ENCODE measurements at regions not wholly inside any gene's neighbourhood (a gene's known extent, or its start where the extent isn't known, plus 50 kb on each side); places are given as distances from the start of the nearest gene placed in this dataset.

DNA sequence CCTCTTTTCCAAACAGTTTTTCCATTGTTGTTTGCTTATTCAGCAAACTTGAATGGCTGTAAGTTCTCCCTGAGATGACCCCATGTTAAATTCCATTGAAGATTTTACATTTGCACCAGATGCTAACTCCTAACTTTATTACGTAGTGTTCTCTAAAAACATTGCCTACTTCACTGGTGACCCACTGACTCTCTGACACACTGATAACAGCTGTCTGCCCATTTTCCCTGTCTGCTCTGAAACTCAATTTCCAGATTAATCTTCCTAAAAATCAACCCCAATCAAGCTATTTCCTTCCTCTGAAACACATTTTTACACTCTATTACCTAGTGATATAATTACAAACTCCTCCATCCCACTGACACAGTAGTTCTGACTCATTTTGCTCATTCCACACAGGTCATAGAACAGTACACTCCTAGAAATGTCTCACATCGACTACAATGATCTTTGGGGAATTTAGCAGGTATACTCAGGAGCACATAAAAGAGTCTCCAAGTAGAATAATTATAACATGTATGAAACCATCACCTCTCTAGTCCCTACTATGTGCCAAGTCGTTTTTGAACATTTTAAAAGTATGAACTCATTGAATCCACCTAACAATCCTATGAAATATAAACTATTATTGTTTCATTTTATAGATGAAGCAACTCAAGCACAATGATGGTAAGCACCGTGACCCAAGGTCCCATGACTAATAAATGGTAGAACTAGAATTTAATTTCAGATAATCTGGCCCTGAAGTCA, 210.9 kb downstream of the SLIT2 start:
- WGBS (ENCODE audit: extremely low coverage, insufficient read length, low lambda C conversion rate), result no CpG with 5 or more reads among the region's 4 CpGs
- no peak overlapping the region for H3K4me3 Mint-ChIP-seq
- no peak for TF ChIP-seq CTCF (conservative IDR thresholded peaks at IDR 0.05)
- no peak overlapping the region for H3T11ph ChIP-seq (ENCODE audit: low read length)
- H2AK5ac ChIP-seq (ENCODE audit: insufficient read length, low read length), result no peak overlapping the region
- H3K9ac ChIP-seq (ENCODE audit: extremely low read depth, insufficient read length, low read length), result no peak overlapping the region
- no peak for DNase-seq
- no peak overlapping the region for H2BK120ac ChIP-seq (ENCODE audit: low read depth, low read length, poor library complexity, severe bottlenecking)
- H3K14ac ChIP-seq (ENCODE audit: insufficient read depth, low read length), result no peak overlapping the region
- no peaks in the 10 kb centered on the region for H3K4me1 Mint-ChIP-seq
- no peaks in the 10 kb centered on the region for H3K4me1 ChIP-seq (ENCODE audit: insufficient read depth, low read length)
- H3K4me2 ChIP-seq (ENCODE audit: insufficient read depth, insufficient read length, low read length), result no peak overlapping the region
- no peaks in the 10 kb centered on the region for H3K79me1 ChIP-seq (ENCODE audit: insufficient read depth, low read depth, low read length, poor library complexity, severe bottlenecking)
- H3K56ac ChIP-seq (ENCODE audit: insufficient read length, low read depth, low read length), result no peak overlapping the region
- no peak overlapping the region for H2BK5ac ChIP-seq (ENCODE audit: insufficient read length, low read length)
- no peaks in the 10 kb centered on the region for H3K9me3 ChIP-seq (ENCODE audit: control insufficient read depth, low read depth, low read length)
- no peak overlapping the region for H3K27ac ChIP-seq (ENCODE audit: insufficient read length, low read depth, low read length)
- no peaks in the 10 kb centered on the region; a peak in 1 of 7 replicates for H3K36me3 Mint-ChIP-seq (ENCODE audit: insufficient read depth in 1 of 3, low read depth in 3 of 3)
- H4K8ac ChIP-seq (replicated peaks; ENCODE audit: insufficient read length, low read depth, low read length), result no peak overlapping the region
- H3K27me3 ChIP-seq (ENCODE audit: insufficient read depth, low read length), result no peaks in the 10 kb centered on the region
- no peak overlapping the region for H4K91ac ChIP-seq (ENCODE audit: insufficient read length, low read depth, low read length)
- H3K79me2 ChIP-seq (ENCODE audit: insufficient read depth, low read length), result no peaks in the 10 kb centered on the region
- no peak overlapping the region for H2BK15ac ChIP-seq (ENCODE audit: low read depth, low read length)
- no peak overlapping the region for H4K5ac ChIP-seq (ENCODE audit: insufficient read length, low read depth, low read length)
- H3K23ac ChIP-seq (ENCODE audit: insufficient read length, low read depth, low read length), result no peak overlapping the region
- H3K4ac ChIP-seq (ENCODE audit: low read depth, low read length), result no peak overlapping the region
- H3K27me3 Mint-ChIP-seq (ENCODE audit: low read depth), result no peaks in the 10 kb centered on the region
- no peak overlapping the region for H2BK12ac ChIP-seq (ENCODE audit: insufficient read length, low read depth, low read length)
- no peaks in the 10 kb centered on the region for H3K9me3 Mint-ChIP-seq
- no peaks in the 10 kb centered on the region for H3K23me2 ChIP-seq (ENCODE audit: insufficient read length, low read depth, low read length, poor library complexity, severe bottlenecking)
- no peak overlapping the region for H3K18ac ChIP-seq (ENCODE audit: insufficient read length, low read depth, low read length)
- H4K20me1 ChIP-seq (ENCODE audit: control insufficient read depth, insufficient read depth, insufficient read length), result no peaks in the 10 kb centered on the region
- H2AFZ ChIP-seq (ENCODE audit: low read length), result no peak overlapping the region
- no peak overlapping the region for H3K27ac Mint-ChIP-seq
- no peak overlapping the region for H2BK20ac ChIP-seq (ENCODE audit: low read depth, low read length, poor library complexity, severe bottlenecking)
